Stimulated activated naive CD4-positive, alpha-beta T cell (primary cell): ENCODE measurements at regions not wholly inside any gene's neighbourhood (a gene's known extent, or its start where the extent isn't known, plus 50 kb on each side); places are given as distances from the start of the nearest gene placed in this dataset.

Experiments
- DNase-seq, 6 experiments: peaks; one replicate each; lab custom pipeline; 2025; lab: John Stamatoyannopoulos, UW

DNA sequence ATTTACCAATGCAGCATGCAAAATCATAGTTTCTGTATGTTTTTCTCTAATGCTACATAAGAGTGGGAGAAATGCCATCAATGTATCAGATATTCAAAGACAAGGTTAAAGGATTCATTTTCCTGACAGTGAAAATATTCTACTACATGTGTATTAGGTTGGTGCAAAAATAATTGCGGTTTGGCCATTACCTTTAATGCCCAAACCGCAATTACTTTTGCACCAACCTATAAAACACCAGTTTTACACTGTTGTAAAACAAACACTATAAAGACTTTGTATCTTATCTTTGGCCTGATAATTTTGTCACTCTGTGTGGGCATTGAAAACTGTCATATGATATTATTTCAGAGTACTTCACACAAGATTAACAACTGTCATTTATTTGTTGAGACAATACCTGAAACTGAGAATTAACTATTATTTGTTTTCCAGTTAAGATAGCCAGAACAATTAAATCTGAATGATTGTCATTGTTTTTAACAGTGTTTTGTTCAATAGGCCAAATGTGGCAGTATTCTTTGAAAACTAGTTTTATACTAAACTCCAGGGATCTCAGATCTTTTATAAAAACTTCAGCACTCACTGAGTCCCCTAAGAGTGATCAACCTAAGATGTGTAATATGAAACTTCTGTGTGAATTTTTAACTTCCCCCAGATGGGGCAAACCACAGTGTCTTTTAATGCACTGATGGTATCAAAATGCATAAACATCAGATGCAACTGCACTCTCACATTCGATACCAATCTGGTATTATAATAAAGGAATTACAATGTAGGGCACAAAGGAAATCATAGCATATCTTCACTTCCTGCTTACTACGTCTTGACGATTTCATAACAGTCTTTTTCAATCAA lies 53.8 kb upstream of the FBN2 start:
- DNase-seq, result no peak

DNA sequence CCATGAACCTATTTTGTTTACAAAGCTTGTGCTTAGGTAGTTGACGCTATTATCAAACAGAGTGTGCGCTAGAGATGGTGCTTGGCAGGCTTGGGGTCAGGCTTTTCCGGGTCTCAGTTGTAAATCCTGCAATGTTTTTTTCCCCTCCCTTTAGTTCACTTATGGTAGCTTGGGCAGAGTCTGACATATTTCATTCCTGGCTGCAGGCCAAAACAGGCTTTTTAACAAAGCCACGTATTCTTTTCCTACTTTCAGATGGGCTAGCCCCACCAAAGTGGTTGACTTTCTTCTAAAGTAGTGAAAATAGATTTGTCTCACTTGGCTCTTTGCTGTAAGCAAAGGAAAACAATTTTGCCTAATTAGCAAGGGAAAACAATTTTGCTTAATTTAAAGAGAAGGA lies 58.0 kb upstream of the FBN2 start:
- no peak for DNase-seq

GRCh38 chr5:128597156-128597555 lies 59.1 kb upstream of the FBN2 start:
- no peak for DNase-seq

DNA sequence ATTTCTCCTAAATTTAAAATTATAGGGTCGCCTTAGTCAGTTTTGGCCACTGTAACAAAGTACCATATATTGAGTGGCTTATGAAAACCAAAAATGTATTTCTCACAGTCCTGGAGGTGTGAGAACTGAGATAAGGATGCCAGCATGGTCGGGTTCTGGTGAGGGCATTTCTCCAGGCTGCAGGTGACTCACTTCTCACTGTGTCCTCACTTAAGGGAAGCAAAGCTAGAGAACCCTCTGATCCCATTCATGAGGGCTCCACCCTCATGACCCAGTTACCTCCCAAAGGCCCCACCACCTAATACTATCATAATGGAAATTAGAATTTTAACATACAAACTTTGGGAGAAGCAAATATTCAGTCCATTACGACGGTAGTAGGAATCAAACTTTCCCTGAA lies 75.1 kb upstream of the FBN2 start:
- no peak for DNase-seq

GRCh38 chr5:128613766-128614165 lies 75.7 kb upstream of the FBN2 start:
- no peak for DNase-seq

- no peak for DNase-seq
These were observed 77.5 kb upstream of the FBN2 start for GRCh38 chr5:128615578-128615977.

DNA sequence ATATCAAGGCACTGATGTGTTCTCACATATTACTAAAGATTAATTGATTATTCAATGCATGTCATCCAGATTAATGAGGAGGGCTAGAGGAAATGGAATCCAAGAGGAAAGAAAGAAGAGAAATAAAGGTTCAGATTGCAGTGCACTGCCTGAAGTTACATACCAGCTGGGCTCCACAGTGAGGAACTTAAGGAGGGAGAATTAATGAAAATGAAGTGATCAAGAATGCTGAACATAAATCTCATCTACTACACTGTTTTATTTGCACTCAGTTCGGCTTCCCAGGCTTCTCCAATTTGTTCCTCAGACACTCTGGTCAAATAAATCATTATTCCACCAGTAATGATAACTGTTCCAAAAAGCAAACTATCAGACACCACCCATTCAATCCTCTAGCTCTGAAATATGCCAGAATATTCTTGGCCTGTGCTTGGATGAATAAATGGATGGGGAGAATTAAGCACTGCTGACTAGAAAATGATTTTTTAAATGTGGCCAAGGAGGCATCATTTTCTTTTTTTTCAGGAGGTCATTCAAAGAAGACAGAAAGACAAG lies 88.6 kb upstream of the FBN2 start:
- DNase-seq, result no peak

DNA sequence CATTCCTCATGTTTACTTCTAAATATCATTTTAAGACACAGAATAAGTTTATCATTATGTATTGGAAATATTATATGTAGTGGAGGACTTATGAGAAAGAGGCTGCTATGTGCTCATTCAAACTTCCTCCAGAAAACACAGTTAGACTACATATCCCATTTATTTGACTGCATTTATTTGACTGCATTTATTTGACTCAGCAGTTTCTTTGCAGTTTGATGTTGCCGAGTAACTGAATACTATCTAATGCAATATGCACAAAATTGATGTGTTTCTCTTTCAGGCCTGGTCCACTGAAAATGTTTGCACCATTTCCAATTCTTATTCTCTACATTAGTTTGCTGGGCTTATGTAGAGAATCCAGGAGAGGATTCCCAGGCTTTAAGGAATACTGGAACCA lies 89.9 kb upstream of the FBN2 start:
- no peak for DNase-seq

GRCh38 chr5:128629157-128629556 lies 91.1 kb upstream of the FBN2 start:
- no peak for DNase-seq

DNA sequence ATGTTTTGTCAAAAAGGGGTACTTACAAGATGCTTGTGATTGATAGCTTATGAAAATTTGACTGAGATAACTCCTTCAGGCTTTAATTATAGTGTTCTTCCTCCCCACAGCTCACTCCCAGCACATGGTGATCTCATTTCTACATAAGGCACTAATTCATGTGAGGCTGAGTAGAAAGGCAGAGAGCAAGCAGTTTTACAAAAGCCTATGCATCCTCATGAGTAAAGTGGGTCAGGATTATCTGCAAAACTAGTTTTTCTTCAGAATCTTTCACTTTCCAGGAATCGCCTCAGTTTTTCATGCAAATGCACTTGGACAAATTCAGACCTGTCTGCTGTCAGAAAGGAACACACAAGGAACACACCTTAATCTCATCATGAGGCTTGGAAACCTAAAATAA lies 92.1 kb upstream of the FBN2 start:
- no peak for DNase-seq

- DNase-seq, result no peak
These were observed 93.7 kb upstream of the FBN2 start for GRCh38 chr5:128631771-128632170.

DNA sequence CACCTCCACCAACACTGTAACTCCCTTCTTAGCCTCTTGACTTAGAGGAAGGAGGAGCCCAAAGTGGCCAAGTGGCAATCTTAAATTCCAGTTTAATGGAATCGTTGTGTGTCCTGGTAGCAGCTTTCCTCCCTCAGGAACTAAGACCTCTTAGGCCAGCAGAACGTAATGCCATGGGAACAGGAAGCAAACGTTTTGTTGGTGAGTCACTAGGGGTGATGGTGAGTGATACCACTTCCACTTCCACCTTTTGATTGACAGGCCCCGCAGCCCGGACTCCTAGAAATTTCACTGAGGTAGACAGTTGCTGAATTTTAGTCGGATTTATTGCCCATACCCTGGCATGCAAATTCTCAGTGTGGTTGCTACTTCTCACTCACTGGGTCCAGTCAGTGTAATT lies 94.2 kb upstream of the FBN2 start:
- no peak for DNase-seq

DNA sequence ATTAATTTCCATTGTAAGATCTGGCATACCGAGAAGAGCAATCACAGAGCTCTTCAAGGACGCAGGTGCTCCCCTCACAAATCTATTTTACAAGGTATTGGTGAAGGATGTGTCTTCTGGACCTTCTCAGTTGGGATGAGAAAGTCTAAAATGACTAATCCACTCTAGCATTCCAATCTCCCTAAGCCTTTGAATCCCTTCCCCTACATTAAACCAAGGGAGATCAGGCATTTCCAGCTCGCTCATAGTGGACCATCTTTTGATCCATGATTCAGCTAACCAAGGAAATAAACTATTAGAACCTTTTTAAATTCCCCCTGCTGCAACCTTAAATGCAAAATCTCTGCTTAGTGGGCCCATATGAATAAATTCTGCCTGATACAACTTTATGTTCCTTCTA lies 95.9 kb upstream of the FBN2 start:
- DNase-seq, result no peak

GRCh38 chr5:128635379-128635778 lies 97.3 kb upstream of the FBN2 start:
- no peak for DNase-seq

DNA sequence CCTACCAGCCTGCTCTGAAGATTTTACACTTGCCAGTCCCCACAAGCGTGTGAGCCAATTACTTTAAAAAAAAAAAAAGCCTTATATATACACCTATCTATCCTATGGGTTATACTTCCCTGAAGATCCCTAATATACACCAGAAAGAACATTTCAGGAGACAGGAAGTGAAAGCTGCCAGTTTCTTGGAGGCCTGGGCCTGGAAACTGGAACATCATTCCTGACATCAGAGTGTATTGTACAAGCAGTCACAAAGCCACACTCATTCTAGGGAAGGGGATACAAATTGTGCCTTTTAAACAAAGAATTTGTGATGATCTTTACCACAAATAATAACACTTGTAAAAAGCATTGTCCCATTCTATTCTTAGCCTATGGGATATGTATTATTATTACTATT lies 98.3 kb upstream of the FBN2 start:
- DNase-seq, result no peak

DNA sequence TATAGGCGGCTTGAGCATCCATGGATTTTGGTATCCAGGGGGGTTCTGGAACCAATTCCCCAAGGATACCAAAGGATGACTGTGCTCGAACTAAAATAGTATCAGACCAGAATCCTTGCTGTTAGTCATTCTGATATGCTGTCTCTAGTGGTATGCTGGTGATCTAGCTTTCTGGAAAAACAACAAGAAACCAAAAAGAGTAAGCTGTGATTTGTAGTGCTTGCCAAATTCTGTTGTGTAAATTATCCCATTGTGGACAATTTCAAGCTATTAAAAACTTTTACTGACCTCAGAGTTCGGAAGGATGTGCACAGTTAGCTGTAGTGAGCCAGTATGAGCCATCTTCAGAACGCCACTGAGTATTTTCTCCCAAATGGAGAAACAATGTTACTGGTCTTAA lies 99.0 kb upstream of the FBN2 start:
- DNase-seq, result no peak

DNA sequence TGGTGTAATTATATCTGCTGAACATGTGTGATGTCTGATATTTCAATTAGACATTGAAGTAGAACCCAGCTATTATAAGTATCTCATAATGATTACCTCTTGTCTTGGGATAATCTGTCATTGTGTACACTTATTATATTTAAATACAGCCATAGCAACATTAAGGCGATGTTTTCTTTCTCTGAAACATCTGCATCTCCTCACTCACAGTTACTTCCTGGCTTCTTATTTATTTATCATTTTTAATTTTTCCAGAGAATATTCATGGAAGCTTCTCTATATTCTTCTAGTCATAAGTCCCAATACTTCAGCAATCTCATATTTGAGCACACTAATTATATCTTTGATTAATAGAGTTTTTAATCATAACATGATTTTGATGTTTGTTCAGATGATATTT lies 103.8 kb upstream of the FBN2 start:
- no peak for DNase-seq

DNA sequence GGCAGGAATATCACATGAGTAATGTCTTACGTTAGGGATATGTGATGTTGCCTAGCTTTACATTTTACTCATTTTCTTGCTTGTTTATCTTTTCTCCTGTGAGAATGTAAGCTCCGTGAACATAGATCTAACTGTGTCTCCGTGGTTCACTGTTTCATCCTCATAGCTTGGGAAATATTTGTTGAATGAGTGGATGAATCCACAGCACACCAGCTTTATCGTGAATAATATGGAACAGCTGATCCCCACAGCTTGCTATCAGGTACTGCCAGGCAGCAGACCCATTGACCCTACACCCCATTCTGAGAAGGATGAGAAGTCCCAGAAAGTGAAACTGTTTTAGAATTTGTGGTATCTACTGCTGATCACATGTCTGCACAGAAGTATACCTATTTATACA lies 106.8 kb upstream of the FBN2 start:
- no peak for DNase-seq

GRCh38 chr5:128645581-128645980 lies 107.5 kb upstream of the FBN2 start:
- DNase-seq, result no peak

DNA sequence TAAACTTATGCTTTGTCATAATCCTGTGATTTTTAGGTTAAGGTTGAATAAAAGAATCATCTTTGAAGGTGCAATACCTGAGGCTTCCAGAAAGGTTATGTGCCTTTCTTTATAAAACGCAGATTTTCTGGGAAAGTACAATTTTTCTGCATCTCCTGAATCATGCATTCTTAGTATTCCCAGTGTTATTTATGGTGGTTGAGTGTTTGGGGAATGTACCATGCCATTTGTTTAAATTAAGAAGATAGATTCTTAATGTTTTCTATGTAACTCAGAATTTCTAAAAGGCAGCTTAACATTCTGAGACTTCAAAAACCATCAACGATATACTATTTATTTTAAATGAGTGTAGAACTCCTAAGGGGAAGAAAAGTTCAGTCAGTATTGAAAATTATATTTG lies 108.1 kb upstream of the FBN2 start:
- no peak for DNase-seq

GRCh38 chr5:128649192-128649591 lies 111.1 kb upstream of the FBN2 start:
- DNase-seq, result no peak

DNA sequence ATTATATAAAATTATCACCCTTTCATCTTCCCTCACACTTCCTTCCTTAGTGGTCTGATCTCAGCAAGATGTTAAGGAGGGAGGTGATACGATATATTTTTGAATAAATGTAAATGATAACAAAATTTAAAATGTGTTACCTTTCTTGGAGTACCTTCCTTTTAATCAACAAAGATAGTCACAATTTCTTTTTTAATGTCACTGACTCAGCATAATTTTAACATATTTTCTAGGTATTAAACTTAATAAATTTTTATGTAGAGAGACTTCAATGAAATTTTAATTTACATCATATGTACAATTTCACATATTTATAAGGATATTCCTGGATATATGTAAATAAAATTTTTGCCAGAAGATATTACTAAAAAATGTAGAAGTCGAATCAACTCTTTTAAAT lies 125.0 kb upstream of the FBN2 start:
- DNase-seq, result no peak

GRCh38 chr5:128665747-128666355 lies 127.8 kb upstream of the FBN2 start:
- no peak for DNase-seq

DNA sequence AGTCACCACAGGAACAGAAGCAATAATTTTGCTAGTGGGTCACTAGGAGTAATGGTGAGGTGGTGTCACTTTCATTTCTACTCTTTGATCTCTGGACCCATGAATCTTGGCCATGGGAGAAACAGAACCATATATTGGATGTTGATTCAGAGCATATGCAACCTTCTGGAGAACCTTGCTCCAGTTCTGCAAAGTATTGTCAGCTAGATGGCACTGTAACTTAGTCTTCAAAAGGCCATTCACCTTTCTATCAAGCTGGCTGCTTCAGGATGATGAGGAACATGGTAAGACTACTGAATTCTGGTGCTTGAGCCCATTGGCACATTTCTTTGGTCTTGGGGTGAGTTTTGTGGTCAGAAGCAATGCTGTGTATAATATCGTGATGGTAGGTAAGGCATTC lies 129.1 kb upstream of the FBN2 start:
- DNase-seq, result no peak
